Endodermal cell (in vitro differentiated cells): ENCODE measurements at regions not wholly inside any gene's neighbourhood (a gene's known extent, or its start where the extent isn't known, plus 50 kb on each side); places are given as distances from the start of the nearest gene placed in this dataset.

ENCODE experiments used
- DNase-seq: peaks from one replicate; pipeline ENCODE4 v3.0.0-alpha.2; 2017
- H3K27ac ChIP-seq: 2 replicates; pipeline ENCODE4 v1.5.1; 2013; ENCODE audit warnings: mild to moderate bottlenecking, low read depth, low read length, moderate library complexity
- H3K27me3 ChIP-seq: 2 replicates; pipeline ENCODE4 v1.6.1; 2013; ENCODE audit warnings: mild to moderate bottlenecking, low read length, moderate library complexity; ENCODE audit not compliant: insufficient read depth, control insufficient read depth, poor library complexity, severe bottlenecking
- H3K36me3 ChIP-seq: 2 replicates; pipeline ENCODE4 v1.7.0; 2013; ENCODE audit warnings: mild to moderate bottlenecking, low read length, moderate library complexity; ENCODE audit not compliant: control insufficient read depth, insufficient read depth
- H3K4me1 ChIP-seq: one replicate; pipeline ENCODE4 v1.7.0; 2013; ENCODE audit warnings: low read length; ENCODE audit not compliant: control insufficient read depth, insufficient read depth
- H3K4me3 ChIP-seq: 2 replicates; pipeline ENCODE4 v1.5.1; 2013; ENCODE audit warnings: mild to moderate bottlenecking, low read length, moderate library complexity
- H3K9ac ChIP-seq: 2 replicates; pipeline ENCODE4 v1.6.1; 2013; ENCODE audit warnings: mild to moderate bottlenecking, low read length, moderate library complexity; ENCODE audit not compliant: poor library complexity, severe bottlenecking; ENCODE audit errors: extremely low read depth
- H3K9me3 ChIP-seq: 2 replicates; pipeline ENCODE4 v1.6.1; 2013; ENCODE audit warnings: mild to moderate bottlenecking, low read length, moderate library complexity; ENCODE audit not compliant: control insufficient read depth
- H3K27ac Mint-ChIP-seq: 2 replicates; pipeline ENCODE4 v1.8.0; 2020; ENCODE audit warnings: mixed read lengths
- H3K27me3 Mint-ChIP-seq: 2 replicates; pipeline ENCODE4 v1.8.0; 2021; ENCODE audit warnings: mild to moderate bottlenecking, mixed read lengths; ENCODE audit not compliant: insufficient read depth
- H3K36me3 Mint-ChIP-seq: 2 replicates; pipeline ENCODE4 v1.8.0; 2020; ENCODE audit warnings: low read depth, mixed read lengths
- H3K4me1 Mint-ChIP-seq: 2 replicates; pipeline ENCODE4 v1.8.0; 2020; ENCODE audit warnings: mixed read lengths
- H3K4me3 Mint-ChIP-seq: 2 replicates; pipeline ENCODE4 v1.8.0; 2020; ENCODE audit warnings: mild to moderate bottlenecking, moderate library complexity, mixed read lengths
- H3K9me3 Mint-ChIP-seq: 2 replicates; pipeline ENCODE4 v1.8.0; 2020; ENCODE audit warnings: mild to moderate bottlenecking, mixed read lengths
- CTCF ChIP-seq: fragments of 200-600 bp; sonication (generic); conservative IDR thresholded peaks from 2 replicates; pipeline ENCODE4 v1.5.0; 2021; ENCODE audit warnings: antibody characterized with exemption, mild to moderate bottlenecking
- WGBS, 2 experiments: methylation state at CpG; one replicate each; pipeline versions ENCODE4 v1.1.5 to v1.1.7; 2013; ENCODE audit warnings: missing lambda C conversion rate in 2 of 2, mixed read lengths in 1 of 2; ENCODE audit not compliant: insufficient coverage in 1 of 2, insufficient read length in 1 of 2; 5-methylcytosine and 5-hydroxymethylcytosine counted together

- TF ChIP-seq CTCF, result no peak
- Histone ChIP-seq H3K4me3 (no peak overlapping the region), H3K9me3 (no peaks in the 10 kb centered on the region), H3K27ac (no peak overlapping the region), H3K4me1 (no peaks in the 10 kb centered on the region), H3K36me3 (no peaks in the 10 kb centered on the region), H3K27me3 (peaks cover 15% of the 10 kb centered on the region), H3K9ac (no peak overlapping the region)
- Mint-ChIP-seq H3K27me3 (peaks cover 8% of the 10 kb centered on the region), H3K4me1 (peaks cover 7% of the 10 kb centered on the region), H3K9me3 (no peaks in the 10 kb centered on the region), H3K36me3 (no peaks in the 10 kb centered on the region), H3K27ac (no peak overlapping the region), H3K4me3 (no peak overlapping the region)
- 67 to 72% methylated on average over 1 to 3 of the region's 3 CpGs for WGBS, 2 experiments
- no peak for DNase-seq
These were observed 122.5 kb upstream of the TSPAN5 start for GRCh38 chr4:98780926-98781325.

- Histone ChIP-seq H3K27me3 (peaks cover 14% of the 10 kb centered on the region), H3K36me3 (no peaks in the 10 kb centered on the region), H3K27ac (no peak overlapping the region), H3K4me3 (no peak overlapping the region), H3K9ac (no peak overlapping the region), H3K9me3 (no peaks in the 10 kb centered on the region), H3K4me1 (no peaks in the 10 kb centered on the region)
- WGBS, 2 experiments, result 90 to 94% methylated on average over 3 of the region's 3 CpGs
- no peak for TF ChIP-seq CTCF
- no peak overlapping the region for H3K27ac Mint-ChIP-seq
- peaks cover 7% of the 10 kb centered on the region for H3K4me1 Mint-ChIP-seq
- no peaks in the 10 kb centered on the region for H3K9me3 Mint-ChIP-seq
- no peaks in the 10 kb centered on the region for H3K36me3 Mint-ChIP-seq
- H3K27me3 Mint-ChIP-seq, result no peaks in the 10 kb centered on the region
- H3K4me3 Mint-ChIP-seq, result no peak overlapping the region
- DNase-seq, result no peak
These were observed 120.7 kb upstream of the TSPAN5 start for GRCh38 chr4:98779088-98779487.

- no peak overlapping the region for H3K9ac ChIP-seq
- no peaks in the 10 kb centered on the region for H3K36me3 ChIP-seq
- H3K27me3 ChIP-seq, result peaks cover 9% of the 10 kb centered on the region
- WGBS, 2 experiments, result 89 to 100% methylated on average over 1 to 4 of the region's 4 CpGs
- Mint-ChIP-seq H3K27me3 (no peaks in the 10 kb centered on the region), H3K27ac (no peak overlapping the region), H3K9me3 (no peaks in the 10 kb centered on the region), H3K4me1 (peaks cover 7% of the 10 kb centered on the region), H3K36me3 (no peaks in the 10 kb centered on the region), H3K4me3 (no peak overlapping the region)
- TF ChIP-seq CTCF, result no peak
- no peak overlapping the region for H3K27ac ChIP-seq
- no peaks in the 10 kb centered on the region for H3K4me1 ChIP-seq
- DNase-seq, result no peak
- no peak overlapping the region for H3K4me3 ChIP-seq
- no peaks in the 10 kb centered on the region for H3K9me3 ChIP-seq
These were observed 119.8 kb upstream of the TSPAN5 start for GRCh38 chr4:98778206-98778605.
